ENCODE measurements at regions not wholly inside any gene's neighbourhood (a gene's known extent, or its start where the extent isn't known, plus 50 kb on each side); places are given as distances from the start of the nearest gene placed in this dataset.

DNA sequence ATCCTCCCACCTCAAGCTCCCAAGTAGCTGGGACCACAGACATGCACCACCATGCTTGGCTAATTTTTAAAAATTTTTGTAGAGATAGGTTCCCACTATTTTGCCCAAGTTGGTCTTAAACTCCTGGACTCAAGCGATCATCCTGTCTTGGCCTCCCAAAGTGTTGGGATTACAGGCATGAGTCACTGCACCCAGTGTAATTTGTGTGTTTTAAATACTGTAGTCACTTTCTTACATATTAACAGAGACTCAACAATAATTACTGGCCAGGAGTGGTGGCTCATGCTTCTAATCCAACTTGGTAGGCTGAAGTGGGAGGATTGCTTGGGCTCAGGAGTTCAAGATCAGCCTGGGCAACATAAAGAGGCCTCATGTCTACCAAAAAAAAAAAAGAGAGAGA lies 293.0 kb downstream of the RDH14 start:
- no peak for TF ChIP-seq EZH2 (IDR thresholded peaks at IDR 0.05; ENCODE audit: low read length, missing control alignments)
- TF ChIP-seq, protein P1, sequence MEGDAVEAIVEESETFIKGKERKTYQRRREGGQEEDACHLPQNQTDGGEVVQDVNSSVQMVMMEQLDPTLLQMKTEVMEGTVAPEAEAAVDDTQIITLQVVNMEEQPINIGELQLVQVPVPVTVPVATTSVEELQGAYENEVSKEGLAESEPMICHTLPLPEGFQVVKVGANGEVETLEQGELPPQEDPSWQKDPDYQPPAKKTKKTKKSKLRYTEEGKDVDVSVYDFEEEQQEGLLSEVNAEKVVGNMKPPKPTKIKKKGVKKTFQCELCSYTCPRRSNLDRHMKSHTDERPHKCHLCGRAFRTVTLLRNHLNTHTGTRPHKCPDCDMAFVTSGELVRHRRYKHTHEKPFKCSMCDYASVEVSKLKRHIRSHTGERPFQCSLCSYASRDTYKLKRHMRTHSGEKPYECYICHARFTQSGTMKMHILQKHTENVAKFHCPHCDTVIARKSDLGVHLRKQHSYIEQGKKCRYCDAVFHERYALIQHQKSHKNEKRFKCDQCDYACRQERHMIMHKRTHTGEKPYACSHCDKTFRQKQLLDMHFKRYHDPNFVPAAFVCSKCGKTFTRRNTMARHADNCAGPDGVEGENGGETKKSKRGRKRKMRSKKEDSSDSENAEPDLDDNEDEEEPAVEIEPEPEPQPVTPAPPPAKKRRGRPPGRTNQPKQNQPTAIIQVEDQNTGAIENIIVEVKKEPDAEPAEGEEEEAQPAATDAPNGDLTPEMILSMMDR (conservative IDR thresholded peaks at IDR 0.05 in 1 of 2, IDR thresholded peaks at IDR 0.05 in 1 of 2; ENCODE audit: low read depth in 1 of 2, low read length in 2 of 2): no peak

Data from fibroblast of lung (primary cell).